HG03060 (cell line): ENCODE measurements at regions not wholly inside any gene's neighbourhood (a gene's known extent, or its start where the extent isn't known, plus 50 kb on each side); places are given as distances from the start of the nearest gene placed in this dataset.
"Not testable (repeated sequence)": the region's sequence is repeated elsewhere in the genome, so short reads cannot be mapped to it uniquely, and the experiment has no call there.

Source experiments
- ATAC-seq: cut with Tn5 transposase; IDR thresholded peaks from one replicate; pipeline ENCODE4 v1.9.1; 2021; ENCODE audit warnings: low read depth, moderate number of reproducible peaks; ENCODE audit not compliant: unreplicated experiment

- no peak for ATAC-seq
Measured at GRCh38 chr18:41096504-41096903, 858.5 kb upstream of the PIK3C3 start.

- no peak for ATAC-seq
Measured at GRCh38 chr18:41077076-41077475, 878.0 kb upstream of the PIK3C3 start.

- no peak for ATAC-seq
Measured at GRCh38 chr18:41075212-41075611, 879.8 kb upstream of the PIK3C3 start.

- no peak for ATAC-seq
Measured at GRCh38 chr18:41073372-41073954, 881.6 kb upstream of the PIK3C3 start.

GRCh38 chr18:41072946-41073345 lies 882.1 kb upstream of the PIK3C3 start:
- ATAC-seq, result no peak

- ATAC-seq, result no peak
Measured at GRCh38 chr18:41071826-41072225, 883.2 kb upstream of the PIK3C3 start.

GRCh38 chr18:41069167-41069566 lies 885.9 kb upstream of the PIK3C3 start:
- no peak for ATAC-seq

- no peak for ATAC-seq
Measured at GRCh38 chr18:41064916-41065315, 890.1 kb upstream of the PIK3C3 start.

GRCh38 chr18:41060967-41061366 lies 894.1 kb upstream of the PIK3C3 start:
- no peak for ATAC-seq

- no peak for ATAC-seq
Measured at GRCh38 chr18:41059126-41059415, 896.0 kb upstream of the PIK3C3 start.

- ATAC-seq, result no peak
Measured at GRCh38 chr18:41058351-41059125, 896.5 kb upstream of the PIK3C3 start.

- ATAC-seq, result no peak
Measured at GRCh38 chr18:41052625-41053024, 902.4 kb upstream of the PIK3C3 start.

- ATAC-seq, result not testable (repeated sequence)
Measured at GRCh38 chr18:41046250-41046649, 908.8 kb upstream of the PIK3C3 start.

GRCh38 chr18:41043876-41044275 lies 911.2 kb upstream of the PIK3C3 start:
- no peak for ATAC-seq

GRCh38 chr18:41042866-41043265 lies 912.2 kb upstream of the PIK3C3 start:
- ATAC-seq, result no peak

- no peak for ATAC-seq
Measured at GRCh38 chr18:41038071-41038470, 917.0 kb upstream of the PIK3C3 start.

- ATAC-seq, result no peak
Measured at GRCh38 chr18:41036346-41036745, 918.7 kb upstream of the PIK3C3 start.

- no peak for ATAC-seq
Measured at GRCh38 chr18:41034413-41034812, 920.6 kb upstream of the PIK3C3 start.

GRCh38 chr18:41025666-41026065 lies 929.4 kb upstream of the PIK3C3 start:
- no peak for ATAC-seq

GRCh38 chr18:41024792-41025191 lies 930.2 kb upstream of the PIK3C3 start:
- ATAC-seq, result no peak

- ATAC-seq, result no peak
Measured at GRCh38 chr18:41022484-41022883, 932.5 kb upstream of the PIK3C3 start.

- no peak for ATAC-seq
Measured at GRCh38 chr18:41021089-41021488, 933.9 kb upstream of the PIK3C3 start.
